ENCODE measurements at regions not wholly inside any gene's neighbourhood (a gene's known extent, or its start where the extent isn't known, plus 50 kb on each side); places are given as distances from the start of the nearest gene placed in this dataset.

DNA sequence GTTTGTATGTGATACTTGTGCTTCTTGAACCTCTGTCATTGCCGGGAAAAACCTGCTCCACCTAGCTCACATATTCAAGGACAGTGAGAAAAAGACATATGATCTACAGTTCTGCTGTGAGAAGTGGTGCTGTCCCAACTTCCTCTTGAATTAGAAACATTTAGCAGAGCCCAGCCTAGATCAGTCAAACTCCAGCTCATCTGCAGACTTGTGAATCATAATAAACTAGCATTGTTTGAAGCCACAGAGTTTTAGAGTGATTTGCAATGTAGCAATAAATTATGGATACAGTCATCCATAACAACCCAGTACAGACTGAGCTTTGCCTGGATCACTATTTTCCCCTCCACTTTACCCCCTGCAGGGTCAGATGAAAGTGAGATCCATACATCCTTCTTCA is 497.8 kb downstream of the PLA2G4A start:
- TF ChIP-seq, protein P1, sequence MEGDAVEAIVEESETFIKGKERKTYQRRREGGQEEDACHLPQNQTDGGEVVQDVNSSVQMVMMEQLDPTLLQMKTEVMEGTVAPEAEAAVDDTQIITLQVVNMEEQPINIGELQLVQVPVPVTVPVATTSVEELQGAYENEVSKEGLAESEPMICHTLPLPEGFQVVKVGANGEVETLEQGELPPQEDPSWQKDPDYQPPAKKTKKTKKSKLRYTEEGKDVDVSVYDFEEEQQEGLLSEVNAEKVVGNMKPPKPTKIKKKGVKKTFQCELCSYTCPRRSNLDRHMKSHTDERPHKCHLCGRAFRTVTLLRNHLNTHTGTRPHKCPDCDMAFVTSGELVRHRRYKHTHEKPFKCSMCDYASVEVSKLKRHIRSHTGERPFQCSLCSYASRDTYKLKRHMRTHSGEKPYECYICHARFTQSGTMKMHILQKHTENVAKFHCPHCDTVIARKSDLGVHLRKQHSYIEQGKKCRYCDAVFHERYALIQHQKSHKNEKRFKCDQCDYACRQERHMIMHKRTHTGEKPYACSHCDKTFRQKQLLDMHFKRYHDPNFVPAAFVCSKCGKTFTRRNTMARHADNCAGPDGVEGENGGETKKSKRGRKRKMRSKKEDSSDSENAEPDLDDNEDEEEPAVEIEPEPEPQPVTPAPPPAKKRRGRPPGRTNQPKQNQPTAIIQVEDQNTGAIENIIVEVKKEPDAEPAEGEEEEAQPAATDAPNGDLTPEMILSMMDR (IDR thresholded peaks at IDR 0.05): no peak
- TF ChIP-seq POLR2A (IDR thresholded peaks at IDR 0.05): no peak
